Thymus (tissue), 11 donors: ENCODE measurements at regions not wholly inside any gene's neighbourhood (a gene's known extent, or its start where the extent isn't known, plus 50 kb on each side); places are given as distances from the start of the nearest gene placed in this dataset.
A peak's percentile ranks its signal among the peaks of the same experiment; 100 is the strongest.
"Not testable (repeated sequence)": the region's sequence is repeated elsewhere in the genome, so short reads cannot be mapped to it uniquely, and the experiment has no call there.

Experiments used
- DNase-seq, 9 donors: peaks; one replicate each; pipeline ENCODE4 v3.0.0-alpha.2; 2013; ENCODE audit warnings: low spot score in 9 of 9, low read depth in 6 of 9, missing footprints in 1 of 9
- H3K27ac ChIP-seq, 2 donors: one replicate each; pipeline ENCODE4 v1.5.1; 2013; ENCODE audit warnings: control low read depth in 1 of 2, low read depth in 1 of 2, low read length in 1 of 2, mild to moderate bottlenecking in 1 of 2, moderate library complexity in 1 of 2
- H3K27me3 ChIP-seq, 2 donors: one replicate each; pipeline ENCODE4 v1.5.1; 2013; ENCODE audit warnings: low read length in 1 of 2; ENCODE audit not compliant: control insufficient read depth in 2 of 2, insufficient read depth in 1 of 2
- H3K36me3 ChIP-seq, 2 donors: one replicate each; pipeline ENCODE4 v1.5.1; 2013; ENCODE audit warnings: low read length in 1 of 2, mild to moderate bottlenecking in 1 of 2, moderate library complexity in 1 of 2; ENCODE audit not compliant: control insufficient read depth in 2 of 2, insufficient read depth in 2 of 2
- H3K4me1 ChIP-seq, 2 donors: one replicate each; pipeline ENCODE4 v1.5.1; 2013; ENCODE audit warnings: low read length in 2 of 2; ENCODE audit not compliant: control insufficient read depth in 2 of 2, insufficient read depth in 2 of 2
- H3K4me3 ChIP-seq, 2 donors: one replicate each; pipeline ENCODE4 v1.5.1; 2013; ENCODE audit warnings: low read length in 2 of 2, control low read depth in 1 of 2, mild to moderate bottlenecking in 1 of 2
- H3K9me3 ChIP-seq, 2 donors: one replicate each; pipeline ENCODE4 v1.5.1; 2013; ENCODE audit warnings: low read length in 1 of 2, mild to moderate bottlenecking in 1 of 2; ENCODE audit not compliant: control insufficient read depth in 2 of 2, insufficient read depth in 1 of 2
- WGBS: extraction: QIAGEN DNeasy Blood & Tissue Kit; methylation state at CpG from one replicate; pipeline ENCODE4 v1.1.7; 2013; 5-methylcytosine and 5-hydroxymethylcytosine counted together
- donor health status: healthy.

GRCh38 chr1:31485166-31485565, 72.2 kb downstream of the SERINC2 start:
- WGBS, result 91% methylated on average over 5 of the region's 5 CpGs
- no peak for DNase-seq
- H3K4me1 ChIP-seq, result peaks cover 12 to 17% of the 10 kb centered on the region in 2 donors
- H3K36me3 ChIP-seq, result no peaks in the 10 kb centered on the region
- no peak overlapping the region for H3K4me3 ChIP-seq
- no peaks in the 10 kb centered on the region for H3K27me3 ChIP-seq
- H3K27ac ChIP-seq, result no peak overlapping the region
- H3K9me3 ChIP-seq, result peaks cover 0 to 13% of the 10 kb centered on the region in 2 donors

DNA sequence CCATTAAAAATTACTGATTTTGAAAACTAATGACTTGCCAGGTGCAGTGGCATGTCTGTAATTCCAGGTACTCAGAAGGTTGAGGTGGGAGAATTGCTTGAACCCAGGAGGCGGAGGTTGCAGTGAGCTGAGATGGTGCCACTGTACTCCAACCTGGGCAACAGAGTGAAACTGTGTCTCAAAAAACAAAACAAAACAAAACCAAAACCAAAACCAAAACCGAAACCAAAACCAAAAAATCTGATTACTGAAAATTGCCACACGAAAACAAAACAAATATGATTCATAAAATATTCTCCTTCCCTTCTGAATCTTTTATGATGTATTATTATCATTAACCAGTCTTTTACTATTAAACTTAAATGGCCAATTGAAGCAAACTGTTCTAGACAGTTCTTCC, 74.1 kb downstream of the SERINC2 start:
- Histone ChIP-seq H3K27me3 (no peaks in the 10 kb centered on the region), H3K27ac (no peak overlapping the region), H3K4me1 (peaks cover 12 to 17% of the 10 kb centered on the region in 2 donors), H3K36me3 (peaks cover 0 to 3% of the 10 kb centered on the region in 2 donors), H3K4me3 (no peak overlapping the region), H3K9me3 (peaks cover 0 to 10% of the 10 kb centered on the region in 2 donors)
- DNase-seq, result peak in 2 of 9 donors; percentile 53 to 73
- WGBS, result 80% methylated on average over 3 of the region's 3 CpGs

GRCh38 chr1:31487721-31488293, 74.8 kb downstream of the SERINC2 start:
- H3K4me1 ChIP-seq, result peaks cover 9 to 13% of the 10 kb centered on the region in 2 donors
- no peak overlapping the region for H3K27ac ChIP-seq
- H3K4me3 ChIP-seq, result no peak overlapping the region
- WGBS, result 98% methylated on average over 5 of the region's 5 CpGs
- no peak for DNase-seq
- H3K36me3 ChIP-seq, result peaks cover 0 to 3% of the 10 kb centered on the region in 2 donors
- H3K9me3 ChIP-seq, result peaks cover 0 to 6% of the 10 kb centered on the region in 2 donors
- no peaks in the 10 kb centered on the region for H3K27me3 ChIP-seq

DNA sequence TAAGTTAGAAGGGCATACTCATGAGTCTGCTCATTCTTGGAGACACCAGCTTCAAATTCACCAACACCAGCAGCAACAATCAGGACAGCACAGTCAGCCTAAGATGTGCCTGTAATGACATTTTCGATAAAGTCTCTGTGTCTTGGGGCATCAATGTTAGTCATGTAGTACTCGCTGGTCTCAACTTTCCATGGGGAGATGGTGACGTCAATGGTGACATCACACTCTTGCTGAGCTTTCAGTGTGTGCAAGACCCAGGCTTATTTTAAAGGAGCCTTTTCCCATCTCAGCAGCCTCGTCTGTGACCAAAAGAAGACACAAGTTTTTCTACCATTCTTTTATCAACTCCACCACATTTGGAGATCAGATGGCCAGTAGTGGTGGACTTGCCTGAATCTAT, 75.5 kb downstream of the SERINC2 start:
- Histone ChIP-seq H3K4me3 (no peak overlapping the region), H3K27me3 (no peaks in the 10 kb centered on the region), H3K36me3 (peaks cover 0 to 3% of the 10 kb centered on the region in 2 donors), H3K9me3 (peaks cover 0 to 6% of the 10 kb centered on the region in 2 donors), H3K27ac (no peak overlapping the region), H3K4me1 (peaks cover 5 to 6% of the 10 kb centered on the region in 2 donors)
- no peak for DNase-seq
- WGBS, result 98% methylated on average over 4 of the region's 4 CpGs

DNA sequence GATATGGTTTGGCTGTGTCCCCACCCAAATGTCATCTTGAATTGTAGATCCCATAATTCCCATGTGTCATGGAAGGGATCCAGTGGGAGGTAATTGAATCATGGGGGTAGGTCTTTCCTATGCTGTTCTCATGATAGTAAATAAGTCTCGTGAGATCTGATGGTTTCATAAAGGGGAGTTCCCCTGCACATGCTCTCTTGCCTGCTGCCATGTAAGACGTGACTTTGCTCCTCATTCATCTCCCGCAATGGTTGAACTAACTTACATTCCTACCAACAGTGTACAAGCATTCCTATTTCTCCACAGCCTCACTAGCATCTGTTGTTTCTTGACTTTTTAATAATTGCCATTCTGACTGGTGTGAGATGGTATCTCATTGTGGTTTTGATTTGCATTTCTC, 76.6 kb downstream of the SERINC2 start:
- WGBS, result 94% methylated on average over 3 of the region's 3 CpGs
- not testable (repeated sequence) for H3K27ac ChIP-seq

GRCh38 chr1:31490596-31490995, 77.6 kb downstream of the SERINC2 start:
- not testable (repeated sequence) for H3K4me3 ChIP-seq, H3K4me1 ChIP-seq, H3K27me3 ChIP-seq, H3K27ac ChIP-seq, H3K36me3 ChIP-seq, H3K9me3 ChIP-seq, DNase-seq
- 90% methylated on average over 1 of the region's 1 CpG for WGBS

More for the DNA sequence above, 76.6 kb downstream of the SERINC2 start:
- not testable (repeated sequence) for H3K27me3 ChIP-seq, H3K36me3 ChIP-seq, H3K4me3 ChIP-seq, H3K4me1 ChIP-seq, H3K9me3 ChIP-seq, DNase-seq

DNA sequence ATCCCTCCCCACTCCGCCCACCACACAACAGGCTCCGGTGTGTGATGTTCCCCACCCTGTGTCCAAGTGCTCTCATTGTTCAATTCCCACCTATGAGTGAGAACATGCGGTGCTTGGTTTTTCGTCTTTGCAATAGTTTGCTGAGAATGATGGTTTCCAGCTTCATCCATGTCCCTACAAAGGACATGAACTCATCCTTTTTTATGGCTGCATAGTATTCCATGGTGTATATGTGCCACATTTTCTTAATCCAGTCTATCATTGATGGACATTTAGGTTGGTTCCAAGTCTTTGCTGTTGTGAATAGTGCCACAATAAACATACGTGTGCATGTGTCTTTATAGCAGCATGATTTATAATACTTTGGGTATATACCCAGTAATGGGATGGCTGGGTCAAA, 81.0 kb upstream of the TINAGL1 start:
- peaks cover 4 to 12% of the 10 kb centered on the region in 2 donors for H3K4me1 ChIP-seq
- H3K4me3 ChIP-seq, H3K27me3 ChIP-seq, H3K27ac ChIP-seq, H3K36me3 ChIP-seq, H3K9me3 ChIP-seq, DNase-seq: not testable (repeated sequence)
- WGBS, result 97% methylated on average over 5 of the region's 5 CpGs

GRCh38 chr1:31495770-31496169, 80.5 kb upstream of the TINAGL1 start:
- not testable (repeated sequence) for H3K27ac ChIP-seq

GRCh38 chr1:31497601-31498000, 78.7 kb upstream of the TINAGL1 start:
- Histone ChIP-seq H3K27me3 (no peaks in the 10 kb centered on the region), H3K36me3 (no peaks in the 10 kb centered on the region), H3K4me3 (no peak overlapping the region), H3K4me1 (peaks cover 13 to 28% of the 10 kb centered on the region in 2 donors), H3K9me3 (no peaks in the 10 kb centered on the region), H3K27ac (no peak overlapping the region)
- DNase-seq, result no peak
- WGBS, result 98% methylated on average over 6 of the region's 6 CpGs

More at GRCh38 chr1:31495770-31496169, 80.5 kb upstream of the TINAGL1 start:
- not testable (repeated sequence) for H3K36me3 ChIP-seq, H3K27me3 ChIP-seq, H3K4me3 ChIP-seq, H3K9me3 ChIP-seq, DNase-seq
- peaks cover 4 to 12% of the 10 kb centered on the region in 2 donors for H3K4me1 ChIP-seq
- WGBS, result 91% methylated on average over 2 of the region's 2 CpGs
